ENCODE measurements at regions not wholly inside any gene's neighbourhood (a gene's known extent, or its start where the extent isn't known, plus 50 kb on each side); places are given as distances from the start of the nearest gene placed in this dataset.

GRCh38 chr11:115665175-115665821 is 161.1 kb upstream of the CADM1 start:
- no peak for DNase-seq (ENCODE audit: low read depth)
- TF ChIP-seq CTCF (IDR thresholded peaks at IDR 0.05; ENCODE audit: insufficient read depth, low read depth, low read length): no peak
- no peak overlapping the region for H3K4me3 ChIP-seq (ENCODE audit: low read depth, low read length)

GRCh38 chr11:115664313-115664712 is 160.1 kb upstream of the CADM1 start:
- H3K4me3 ChIP-seq (ENCODE audit: low read depth, low read length): no peak overlapping the region
- no peak for TF ChIP-seq CTCF (IDR thresholded peaks at IDR 0.05; ENCODE audit: insufficient read depth, low read depth, low read length)
- no peak for DNase-seq (ENCODE audit: low read depth)

GRCh38 chr11:115663790-115664189 is 159.6 kb upstream of the CADM1 start:
- DNase-seq (ENCODE audit: low read depth): no peak
- TF ChIP-seq CTCF (IDR thresholded peaks at IDR 0.05; ENCODE audit: insufficient read depth, low read depth, low read length): no peak
- H3K4me3 ChIP-seq (ENCODE audit: low read depth, low read length): no peak overlapping the region

- H3K4me3 ChIP-seq (ENCODE audit: low read depth, low read length): no peak overlapping the region
- no peak for TF ChIP-seq CTCF (IDR thresholded peaks at IDR 0.05; ENCODE audit: insufficient read depth, low read depth, low read length)
- no peak for DNase-seq (ENCODE audit: low read depth)
Observed at GRCh38 chr11:115660030-115660805, 156.0 kb upstream of the CADM1 start.

- DNase-seq (ENCODE audit: low read depth): no peak
- peak overlapping the region; percentile 12 for H3K4me3 ChIP-seq (ENCODE audit: low read depth, low read length)
- TF ChIP-seq CTCF (IDR thresholded peaks at IDR 0.05; ENCODE audit: insufficient read depth, low read depth, low read length): no peak
Observed at GRCh38 chr11:115659061-115659963, 155.1 kb upstream of the CADM1 start.

- no peak for DNase-seq (ENCODE audit: low read depth)
Observed at GRCh38 chr11:115657586-115657985, 153.4 kb upstream of the CADM1 start.

More at GRCh38 chr11:115657586-115657985, 153.4 kb upstream of the CADM1 start:
- TF ChIP-seq CTCF (IDR thresholded peaks at IDR 0.05; ENCODE audit: insufficient read depth, low read depth, low read length): no peak
- no peak overlapping the region for H3K4me3 ChIP-seq (ENCODE audit: low read depth, low read length)
